Transverse colon (tissue), 4 donors: ENCODE measurements at regions not wholly inside any gene's neighbourhood (a gene's known extent, or its start where the extent isn't known, plus 50 kb on each side); places are given as distances from the start of the nearest gene placed in this dataset.

Experiments
- EP300 ChIP-seq: sonication (generic); formaldehyde crosslinking; IDR thresholded peaks from one replicate; pipeline ENCODE4 v1.6.1; 2017; ENCODE audit warnings: antibody characterized with exemption, low read depth
- POLR2A ChIP-seq: fragments of 450-650 bp; IDR thresholded peaks from one replicate; pipeline ENCODE4 v1.6.1; 2016; ENCODE audit warnings: antibody characterized with exemption, mild to moderate bottlenecking, moderate library complexity
- POLR2AphosphoS5 ChIP-seq, 3 donors: sonication (generic); formaldehyde crosslinking; IDR thresholded peaks; one replicate each; pipeline ENCODE4 v1.6.1; 2016; ENCODE audit warnings: antibody characterized with exemption in 3 of 3
- TF ChIP-seq, protein P1 (sequence below), 5 experiments: fragments of 200-600 bp in 3 of 5; fragments of 450-650 bp in 2 of 5; sonication (generic) in 3 of 5; IDR thresholded peaks; 1 replicate in 2 of 5; 2 replicates in 3 of 5; pipeline ENCODE4 v1.5.1; 2016 to 2017; ENCODE audit warnings: antibody characterized with exemption in 5 of 5, inconsistent platforms in 3 of 5, mild to moderate bottlenecking in 2 of 5, moderate library complexity in 1 of 5

DNA sequence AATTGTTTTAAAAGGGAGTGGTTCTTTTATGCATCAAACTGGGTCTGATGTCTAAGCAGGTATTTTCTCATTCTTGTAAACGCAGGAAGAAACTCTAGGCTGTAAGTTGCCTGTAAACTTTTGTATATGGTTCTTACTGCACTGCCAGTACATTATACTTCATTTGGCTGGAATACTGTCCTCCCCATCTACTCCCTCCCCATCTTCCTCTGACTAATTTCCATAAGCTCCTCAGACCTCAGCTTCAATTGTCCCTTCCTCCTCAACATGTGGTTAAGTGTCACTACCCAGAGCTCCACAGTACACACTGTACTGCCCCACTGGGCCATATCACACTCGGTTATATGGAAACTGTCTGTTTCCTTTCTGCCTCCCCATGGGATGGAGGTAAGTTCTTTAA lies 161.4 kb upstream of the MDFIC start:
- TF ChIP-seq, protein P1, sequence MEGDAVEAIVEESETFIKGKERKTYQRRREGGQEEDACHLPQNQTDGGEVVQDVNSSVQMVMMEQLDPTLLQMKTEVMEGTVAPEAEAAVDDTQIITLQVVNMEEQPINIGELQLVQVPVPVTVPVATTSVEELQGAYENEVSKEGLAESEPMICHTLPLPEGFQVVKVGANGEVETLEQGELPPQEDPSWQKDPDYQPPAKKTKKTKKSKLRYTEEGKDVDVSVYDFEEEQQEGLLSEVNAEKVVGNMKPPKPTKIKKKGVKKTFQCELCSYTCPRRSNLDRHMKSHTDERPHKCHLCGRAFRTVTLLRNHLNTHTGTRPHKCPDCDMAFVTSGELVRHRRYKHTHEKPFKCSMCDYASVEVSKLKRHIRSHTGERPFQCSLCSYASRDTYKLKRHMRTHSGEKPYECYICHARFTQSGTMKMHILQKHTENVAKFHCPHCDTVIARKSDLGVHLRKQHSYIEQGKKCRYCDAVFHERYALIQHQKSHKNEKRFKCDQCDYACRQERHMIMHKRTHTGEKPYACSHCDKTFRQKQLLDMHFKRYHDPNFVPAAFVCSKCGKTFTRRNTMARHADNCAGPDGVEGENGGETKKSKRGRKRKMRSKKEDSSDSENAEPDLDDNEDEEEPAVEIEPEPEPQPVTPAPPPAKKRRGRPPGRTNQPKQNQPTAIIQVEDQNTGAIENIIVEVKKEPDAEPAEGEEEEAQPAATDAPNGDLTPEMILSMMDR (IDR thresholded peaks at IDR 0.05): no peak
- TF ChIP-seq POLR2A (no peak), EP300 (no peak), POLR2AphosphoS5 (IDR thresholded peaks at IDR 0.05) (no peak)
